T-helper 17 cell (primary cell): ENCODE measurements at regions not wholly inside any gene's neighbourhood (a gene's known extent, or its start where the extent isn't known, plus 50 kb on each side); places are given as distances from the start of the nearest gene placed in this dataset.
"Not testable (repeated sequence)": the region's sequence is repeated elsewhere in the genome, so short reads cannot be mapped to it uniquely, and the experiment has no call there.

Experiments
- ATAC-seq: fragments of 150-1000 bp; cut with Tn5 transposase; 2 replicates; pipeline ENCODE4 v1.10.0; 2021; ENCODE audit warnings: mild to moderate bottlenecking, moderate library complexity
- DNase-seq, 3 donors: peaks; one replicate each; pipeline versions ENCODE4 v3.0.0 to v3.0.0-alpha.2; 2020 to 2021
- H3K9me3 ChIP-seq: one replicate; pipeline ENCODE4 v1.7.0; 2013; ENCODE audit warnings: low read length, mild to moderate bottlenecking; ENCODE audit not compliant: control insufficient read depth, poor library complexity, severe bottlenecking
- H3K27ac Mint-ChIP-seq: one replicate; pipeline ENCODE4 v1.8.0; 2022; ENCODE audit warnings: mild to moderate bottlenecking, moderate library complexity, mixed read lengths
- H3K27me3 Mint-ChIP-seq: one replicate; pipeline ENCODE4 v1.8.0; 2022; ENCODE audit warnings: mixed read lengths
- H3K36me3 Mint-ChIP-seq: one replicate; pipeline ENCODE4 v1.8.0; 2022; ENCODE audit warnings: low read depth, mixed read lengths
- H3K4me1 Mint-ChIP-seq: one replicate; pipeline ENCODE4 v1.8.0; 2022; ENCODE audit warnings: mild to moderate bottlenecking, mixed read lengths
- H3K4me3 Mint-ChIP-seq: one replicate; pipeline ENCODE4 v1.8.0; 2022; ENCODE audit warnings: mild to moderate bottlenecking, moderate library complexity, mixed read lengths

DNA sequence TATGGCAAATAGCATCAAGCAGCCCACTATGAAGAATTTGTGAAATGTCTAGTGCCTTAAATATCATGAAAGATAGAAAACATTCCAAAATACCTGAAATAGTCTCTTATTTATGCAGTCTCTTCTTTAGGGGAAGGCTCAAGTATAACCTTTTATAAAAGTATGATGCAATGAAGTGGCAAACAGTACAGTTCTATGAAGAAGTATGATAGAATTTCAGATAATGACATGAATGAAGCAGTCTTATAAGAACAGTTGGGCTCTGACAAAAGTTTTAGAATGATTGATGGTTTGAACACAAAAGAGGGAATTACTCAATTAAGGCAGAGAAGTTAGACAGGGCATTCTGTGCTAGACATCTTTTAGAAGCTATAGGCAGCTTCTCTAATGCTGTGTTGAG is 1791.8 kb upstream of the PIK3C3 start:
- no peak for DNase-seq
- Mint-ChIP-seq H3K27ac (no peak overlapping the region), H3K4me1 (no peaks in the 10 kb centered on the region), H3K27me3 (no peaks in the 10 kb centered on the region), H3K4me3 (no peak overlapping the region), H3K36me3 (no peaks in the 10 kb centered on the region)
- no peak for ATAC-seq
- no peaks in the 10 kb centered on the region for H3K9me3 ChIP-seq

DNA sequence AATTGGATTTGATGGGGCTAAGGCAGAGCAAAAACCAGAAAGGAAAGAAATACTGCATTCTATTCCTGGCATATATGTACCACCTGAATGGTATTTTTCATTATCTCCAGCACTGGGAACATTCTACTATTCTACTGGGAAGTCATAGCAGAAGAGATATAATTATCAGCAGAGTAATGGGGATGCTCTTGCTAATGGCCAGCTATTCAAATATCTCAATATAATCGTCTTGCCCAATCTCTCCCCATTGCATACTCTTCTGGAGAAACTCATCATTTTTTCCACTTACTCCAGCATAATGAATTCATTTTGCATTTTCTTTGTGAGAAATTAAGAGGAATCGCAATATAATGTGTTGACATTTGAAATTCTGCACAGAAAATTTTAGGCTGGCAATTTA is 1794.7 kb upstream of the PIK3C3 start:
- ATAC-seq (no peak), DNase-seq (no peak)
- Mint-ChIP-seq H3K4me3 (no peak overlapping the region), H3K27me3 (no peaks in the 10 kb centered on the region), H3K27ac (no peak overlapping the region), H3K4me1 (no peaks in the 10 kb centered on the region), H3K36me3 (no peaks in the 10 kb centered on the region)
- no peaks in the 10 kb centered on the region for H3K9me3 ChIP-seq

DNA sequence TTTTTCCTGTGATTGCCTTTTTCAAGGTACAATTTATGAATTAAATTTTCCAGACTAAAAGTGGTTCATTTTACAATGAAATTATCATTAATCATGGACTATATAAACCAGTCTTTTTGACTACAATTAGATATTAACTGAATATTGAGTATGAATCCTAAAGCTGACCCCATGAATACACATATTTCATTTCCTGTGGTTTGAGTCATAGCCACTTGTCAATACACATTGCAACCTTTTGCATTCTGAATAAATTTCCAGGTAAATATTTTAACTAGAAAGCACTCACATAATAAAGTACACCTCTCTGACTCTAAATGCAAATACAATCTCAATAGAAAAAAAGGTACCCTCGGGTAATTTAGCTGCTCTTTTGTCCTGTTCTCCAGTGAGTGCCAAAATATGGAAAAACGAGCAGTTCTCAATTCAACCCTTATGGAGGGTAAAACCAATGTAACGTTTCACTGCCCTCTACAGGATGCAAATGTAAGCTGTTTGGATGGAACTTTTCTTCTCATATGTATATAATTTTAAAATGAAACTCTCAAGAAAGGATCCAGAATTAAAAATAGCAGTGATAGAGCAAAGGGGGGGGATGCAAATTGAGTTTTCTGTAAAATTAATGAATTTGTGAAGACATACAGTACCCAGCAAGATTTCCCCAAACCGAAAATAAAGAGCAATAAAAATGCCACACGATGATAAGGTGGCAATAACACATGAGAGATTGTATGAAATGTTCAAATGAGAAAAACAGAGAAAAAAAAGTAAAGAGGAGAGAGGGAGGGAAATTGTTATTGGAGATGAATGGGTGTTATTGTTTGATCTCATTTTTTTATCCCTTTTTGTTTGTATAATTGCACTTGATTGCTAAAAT is 1795.7 kb upstream of the PIK3C3 start:
- no peaks in the 10 kb centered on the region for H3K36me3 Mint-ChIP-seq
- H3K27ac Mint-ChIP-seq, result no peak overlapping the region
- no peaks in the 10 kb centered on the region for H3K9me3 ChIP-seq
- no peak for ATAC-seq
- H3K4me1 Mint-ChIP-seq, result no peaks in the 10 kb centered on the region
- H3K27me3 Mint-ChIP-seq, result no peaks in the 10 kb centered on the region
- H3K4me3 Mint-ChIP-seq, result no peak overlapping the region
- no peak for DNase-seq

DNA sequence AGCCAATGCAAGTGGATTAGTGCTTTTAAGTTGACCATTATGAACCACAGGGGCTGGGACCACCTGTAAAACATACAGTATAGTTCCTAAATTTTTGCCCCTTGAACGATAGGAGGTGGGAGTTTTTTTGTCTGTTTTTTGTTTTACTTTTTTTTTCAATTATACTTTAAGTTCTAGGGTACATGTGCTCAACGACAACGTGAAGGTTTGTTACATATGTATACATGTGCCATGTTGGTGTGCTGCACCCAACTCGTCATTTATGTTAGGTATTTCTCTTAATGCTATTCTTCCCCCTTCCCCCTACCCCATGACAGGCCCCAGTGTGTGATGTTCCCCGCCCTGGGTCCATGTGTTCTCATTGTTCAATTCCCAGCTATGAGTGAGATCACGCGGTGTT is 1797.9 kb upstream of the PIK3C3 start:
- Mint-ChIP-seq H3K27ac (no peak overlapping the region), H3K36me3 (no peaks in the 10 kb centered on the region), H3K4me1 (no peaks in the 10 kb centered on the region), H3K27me3 (no peaks in the 10 kb centered on the region), H3K4me3 (no peak overlapping the region)
- no peaks in the 10 kb centered on the region for H3K9me3 ChIP-seq
- DNase-seq (no peak), ATAC-seq (no peak)

- no peak overlapping the region for H3K4me3 Mint-ChIP-seq
- no peaks in the 10 kb centered on the region for H3K4me1 Mint-ChIP-seq
- ATAC-seq, result no peak
Measured at GRCh38 chr18:40152859-40153258, 1802.2 kb upstream of the PIK3C3 start.

DNA sequence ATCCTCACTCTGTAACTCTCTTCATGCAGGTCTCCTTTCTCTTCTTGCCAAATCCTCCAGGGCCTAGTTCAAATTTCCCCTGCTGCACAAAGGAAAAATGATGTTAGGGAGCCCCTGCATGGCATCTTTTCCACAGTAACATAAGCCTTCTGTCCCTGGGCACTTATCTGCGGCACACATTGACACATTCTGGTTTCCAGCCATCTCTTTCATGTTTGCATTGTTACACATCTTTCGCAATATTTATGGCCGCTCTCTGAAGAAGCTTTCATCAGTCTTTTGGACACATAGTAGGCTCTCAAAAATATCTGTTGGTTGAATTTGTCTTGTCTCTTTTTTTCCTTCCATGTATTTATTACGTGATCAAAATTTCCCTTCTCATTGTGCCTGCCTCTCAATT is 1806.1 kb upstream of the PIK3C3 start:
- H3K27me3 Mint-ChIP-seq, result no peaks in the 10 kb centered on the region
- H3K4me1 Mint-ChIP-seq, result no peaks in the 10 kb centered on the region
- no peak overlapping the region for H3K4me3 Mint-ChIP-seq
- DNase-seq, result no peak
- no peak for ATAC-seq
- H3K27ac Mint-ChIP-seq, result no peak overlapping the region
- no peaks in the 10 kb centered on the region for H3K36me3 Mint-ChIP-seq
- H3K9me3 ChIP-seq, result no peaks in the 10 kb centered on the region

More at GRCh38 chr18:40152859-40153258, 1802.2 kb upstream of the PIK3C3 start:
- Mint-ChIP-seq H3K27ac (no peak overlapping the region), H3K27me3 (no peaks in the 10 kb centered on the region), H3K36me3 (no peaks in the 10 kb centered on the region)
- no peak for DNase-seq
- no peaks in the 10 kb centered on the region for H3K9me3 ChIP-seq

DNA sequence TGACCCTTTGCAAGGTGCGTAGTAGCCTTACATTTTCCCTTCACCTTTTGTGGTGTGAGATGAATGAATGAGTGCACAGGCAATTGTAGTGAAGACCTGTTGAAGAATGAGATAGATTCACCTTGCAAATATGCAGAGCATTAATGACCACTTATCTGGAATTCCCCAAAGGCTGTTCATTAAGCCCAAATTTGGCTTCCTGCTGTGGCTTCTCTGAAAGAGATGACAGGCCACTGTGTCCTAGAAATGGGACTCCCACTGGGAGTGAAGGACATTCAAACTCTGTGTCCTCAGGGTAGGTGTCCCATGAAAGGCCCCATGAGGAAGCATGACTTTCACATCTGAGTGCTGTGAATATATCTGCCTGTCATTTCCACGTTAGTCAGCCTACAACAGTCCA is 1821.8 kb upstream of the PIK3C3 start:
- no peaks in the 10 kb centered on the region for H3K4me1 Mint-ChIP-seq
- no peaks in the 10 kb centered on the region for H3K36me3 Mint-ChIP-seq
- no peak overlapping the region for H3K4me3 Mint-ChIP-seq
- H3K9me3 ChIP-seq, result no peaks in the 10 kb centered on the region
- DNase-seq, result no peak
- H3K27ac Mint-ChIP-seq, result no peak overlapping the region
- no peaks in the 10 kb centered on the region for H3K27me3 Mint-ChIP-seq
- ATAC-seq, result no peak

DNA sequence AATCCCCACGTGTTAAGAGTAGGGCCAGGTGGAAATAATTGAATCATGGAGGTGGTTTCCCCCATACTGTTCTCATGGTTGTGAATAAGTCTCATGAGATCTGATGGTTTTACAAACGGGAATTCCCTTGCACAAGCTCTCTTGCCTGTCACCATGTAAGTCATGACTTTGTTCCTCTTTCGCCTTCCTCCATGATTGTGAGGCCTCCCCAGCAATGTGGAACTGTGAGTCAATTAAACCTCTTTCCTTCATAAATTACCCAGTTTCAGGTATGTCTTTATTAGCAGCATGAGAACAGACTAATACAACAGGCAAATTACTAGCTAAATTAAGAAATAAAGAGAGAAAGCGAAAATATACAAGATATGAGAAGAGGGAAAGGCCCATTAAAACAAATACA is 1822.6 kb upstream of the PIK3C3 start:
- ATAC-seq, H3K27me3 Mint-ChIP-seq, H3K27ac Mint-ChIP-seq, DNase-seq, H3K4me3 Mint-ChIP-seq, H3K4me1 Mint-ChIP-seq, H3K36me3 Mint-ChIP-seq, H3K9me3 ChIP-seq: not testable (repeated sequence)

DNA sequence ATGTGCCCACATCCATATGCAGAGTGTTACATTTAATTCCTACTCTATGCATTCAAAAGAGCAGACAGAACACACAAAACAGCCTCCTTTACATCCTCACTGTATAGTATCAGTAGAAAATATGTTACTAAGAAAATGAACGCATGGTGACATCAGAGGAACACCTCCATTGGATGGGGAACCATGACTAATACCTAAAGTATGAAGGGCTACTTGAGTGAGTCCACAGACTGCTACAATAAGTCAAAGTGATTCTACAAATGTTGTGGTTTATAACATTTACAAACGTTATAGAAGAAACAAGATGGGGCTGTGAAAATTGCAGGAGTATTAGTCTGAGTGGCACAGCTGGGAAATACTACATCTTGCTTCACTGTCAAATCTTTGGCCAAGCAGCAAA is 1830.9 kb upstream of the PIK3C3 start:
- Mint-ChIP-seq H3K27me3 (no peaks in the 10 kb centered on the region), H3K36me3 (no peaks in the 10 kb centered on the region), H3K4me3 (no peak overlapping the region), H3K27ac (no peak overlapping the region), H3K4me1 (no peaks in the 10 kb centered on the region)
- DNase-seq (no peak), ATAC-seq (no peak)
- no peaks in the 10 kb centered on the region for H3K9me3 ChIP-seq

GRCh38 chr18:40120796-40121391 is 1834.1 kb upstream of the PIK3C3 start:
- Mint-ChIP-seq H3K4me1 (no peaks in the 10 kb centered on the region), H3K36me3 (no peaks in the 10 kb centered on the region), H3K4me3 (no peak overlapping the region), H3K27ac (no peak overlapping the region), H3K27me3 (no peaks in the 10 kb centered on the region)
- DNase-seq (no peak), ATAC-seq (no peak)
- no peaks in the 10 kb centered on the region for H3K9me3 ChIP-seq

DNA sequence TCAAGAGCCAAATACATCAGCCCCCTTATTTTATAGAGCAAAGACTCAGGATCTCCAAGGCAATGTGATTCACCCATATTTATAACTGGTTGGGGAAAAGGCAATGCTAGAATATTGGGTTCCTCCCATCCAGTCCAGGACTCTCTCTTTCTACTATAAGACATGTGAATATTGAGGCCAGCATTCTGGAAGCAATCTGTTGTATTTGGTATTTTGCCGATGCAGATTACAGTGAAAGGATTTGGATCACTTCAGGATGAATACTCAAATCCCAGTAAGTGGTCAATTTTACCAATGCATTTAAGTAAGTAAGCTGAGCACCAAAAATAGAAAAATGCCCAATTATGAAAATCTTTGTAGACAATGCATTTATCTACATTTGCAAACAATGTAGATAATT is 1834.7 kb upstream of the PIK3C3 start:
- H3K9me3 ChIP-seq, result no peaks in the 10 kb centered on the region
- H3K27ac Mint-ChIP-seq, result no peak overlapping the region
- no peaks in the 10 kb centered on the region for H3K36me3 Mint-ChIP-seq
- DNase-seq (no peak), ATAC-seq (no peak)
- H3K4me1 Mint-ChIP-seq, result no peaks in the 10 kb centered on the region
- H3K4me3 Mint-ChIP-seq, result no peak overlapping the region
- H3K27me3 Mint-ChIP-seq, result no peaks in the 10 kb centered on the region

DNA sequence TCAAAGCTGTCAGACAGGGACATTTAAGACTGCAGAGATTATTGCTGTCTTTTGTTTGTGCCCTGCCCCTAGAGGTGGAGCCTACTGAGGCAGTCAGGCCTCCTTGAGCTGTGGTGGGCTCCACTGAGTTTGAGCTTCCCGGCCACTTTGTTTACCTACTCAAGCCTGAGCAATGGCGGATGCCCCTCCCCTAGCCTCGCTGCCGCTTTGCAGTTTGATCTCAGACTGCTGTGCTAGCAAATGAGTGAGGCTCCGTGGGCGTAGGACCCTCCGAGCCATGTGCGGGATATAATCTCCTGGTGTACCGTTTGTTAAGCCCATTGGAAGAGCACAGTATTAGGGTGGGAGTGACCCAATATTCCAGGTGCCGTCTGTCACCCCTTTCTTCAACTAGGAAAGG is 1835.5 kb upstream of the PIK3C3 start:
- not testable (repeated sequence) for ATAC-seq, H3K36me3 Mint-ChIP-seq, H3K9me3 ChIP-seq, H3K4me1 Mint-ChIP-seq, H3K27me3 Mint-ChIP-seq, H3K27ac Mint-ChIP-seq, DNase-seq, H3K4me3 Mint-ChIP-seq

GRCh38 chr18:40110455-40110854 is 1844.6 kb upstream of the PIK3C3 start:
- no peak overlapping the region for H3K27ac Mint-ChIP-seq
- no peaks in the 10 kb centered on the region for H3K36me3 Mint-ChIP-seq
- no peak overlapping the region for H3K4me3 Mint-ChIP-seq
- no peaks in the 10 kb centered on the region for H3K9me3 ChIP-seq
- ATAC-seq, result no peak
- no peaks in the 10 kb centered on the region for H3K27me3 Mint-ChIP-seq
- no peaks in the 10 kb centered on the region for H3K4me1 Mint-ChIP-seq
- no peak for DNase-seq
